ENCODE measurements at regions not wholly inside any gene's neighbourhood (a gene's known extent, or its start where the extent isn't known, plus 50 kb on each side); places are given as distances from the start of the nearest gene placed in this dataset.

DNA sequence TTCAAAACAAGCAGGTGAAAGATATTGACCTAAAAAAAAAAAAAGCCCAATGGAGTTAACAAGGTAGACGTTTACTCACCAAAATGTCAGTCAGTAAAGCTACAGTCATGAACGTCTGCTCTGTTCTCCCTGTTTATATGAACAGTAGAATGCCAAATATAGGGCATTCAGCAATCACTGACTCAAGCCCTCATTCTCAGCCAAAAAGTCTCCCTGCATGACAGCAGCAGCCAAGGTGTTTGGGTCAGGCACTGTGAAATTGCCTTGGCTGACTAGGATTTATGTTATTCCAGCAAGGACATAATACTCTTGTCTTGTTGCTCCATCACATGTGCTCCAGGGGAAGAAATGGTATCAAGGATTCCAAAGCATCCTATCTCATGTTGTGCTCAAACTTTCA lies 194.7 kb upstream of the RSPO3 start:
- TF ChIP-seq TAF1 (IDR thresholded peaks at IDR 0.05; ENCODE audit: borderline replicate concordance, low read depth, low read length) (no peak), POLR2A (IDR thresholded peaks at IDR 0.05; ENCODE audit: low read depth, low read length) (no peak)
